Ovary (tissue), 7 donors: ENCODE measurements at regions not wholly inside any gene's neighbourhood (a gene's known extent, or its start where the extent isn't known, plus 50 kb on each side); places are given as distances from the start of the nearest gene placed in this dataset.

Source experiments
- DNase-seq, 5 donors: peaks; one replicate each; pipeline ENCODE4 v3.0.0-alpha.2; 2019 to 2020
- H3K27ac ChIP-seq, 2 donors: fragments of 200-600 bp; one replicate each; pipeline versions ENCODE4 v1.5.1 to v1.8.0; 2019 to 2022
- H3K27me3 ChIP-seq: fragments of 200-600 bp; one replicate; pipeline ENCODE4 v1.8.0; 2022
- H3K36me3 ChIP-seq: fragments of 200-600 bp; sonication (generic); one replicate; pipeline ENCODE4 v1.5.1; 2019
- H3K4me1 ChIP-seq: one replicate; pipeline ENCODE4 v1.8.1; 2013; ENCODE audit warnings: mild to moderate bottlenecking, moderate library complexity; ENCODE audit not compliant: insufficient read depth
- H3K4me3 ChIP-seq: fragments of 200-600 bp; sonication (generic); one replicate; pipeline ENCODE4 v1.5.1; 2017
- H3K9me3 ChIP-seq, 2 donors: fragments of 200-600 bp in 1 of 2; sonication (generic) in 1 of 2; one replicate each; pipeline versions ENCODE4 v1.5.1 to v1.8.1; 2013 to 2019; ENCODE audit warnings: mild to moderate bottlenecking in 1 of 2, moderate library complexity in 1 of 2
- CTCF ChIP-seq, 3 donors: fragments of 450-650 bp in 2 of 3; fragments of 200-600 bp in 1 of 3; IDR thresholded peaks; one replicate each; pipeline versions ENCODE4 v1.5.1 to v1.8.0; 2016 to 2022; ENCODE audit warnings: antibody characterized with exemption in 3 of 3, mild to moderate bottlenecking in 1 of 3
- EP300 ChIP-seq: sonication (generic); formaldehyde crosslinking; IDR thresholded peaks from one replicate; pipeline ENCODE4 v1.6.1; 2017; ENCODE audit warnings: antibody characterized with exemption
- POLR2A ChIP-seq: fragments of 450-650 bp; IDR thresholded peaks from one replicate; pipeline ENCODE4 v1.6.1; 2017; ENCODE audit warnings: antibody characterized with exemption, mild to moderate bottlenecking, moderate library complexity
- WGBS, 3 donors: extraction: QIAGEN DNeasy Blood & Tissue Kit in 1 of 3; methylation state at CpG; one replicate each; pipeline versions ENCODE4 v1.1.5 to v1.1.7; 2013 to 2017; 5-methylcytosine and 5-hydroxymethylcytosine counted together
- intact Hi-C, 4 donors: fragments of 100-400 bp; cut with DNase I; formaldehyde crosslinking; loops; one replicate each; pipeline versions ENCODE4 v1.11.0 to v1.15.1; 2022 to 2023
- donor health status: DM: no; HTN: no; CAD: no; lungs with moderate emphysema.
- donor health status: DM: no; HTN: no; CAD: no.
- donor health status: Bipolar disorder and iron deficiency.
- donor health status: DM: no; HTN: no; CAD: no.
- donor health status: DM: yes; HTN: yes; CAD: no.

GRCh38 chr9:73553295-73553694 lies 401.6 kb downstream of the ANXA1 start:
- Histone ChIP-seq H3K4me1 (no peaks in the 10 kb centered on the region), H3K27me3 (no peaks in the 10 kb centered on the region), H3K9me3 (no peaks in the 10 kb centered on the region), H3K36me3 (no peaks in the 10 kb centered on the region), H3K27ac (no peak overlapping the region), H3K4me3 (no peak overlapping the region)
- WGBS, 3 donors: 54 to 61% (median 56%) methylated on average over 3 of the region's 3 CpGs
- TF ChIP-seq CTCF (IDR thresholded peaks at IDR 0.05) (no peak), EP300 (no peak)
- no peak for DNase-seq
- intact Hi-C loops: no loop called here

GRCh38 chr9:73558471-73558870 lies 406.8 kb downstream of the ANXA1 start:
- no peak for DNase-seq
- no peaks in the 10 kb centered on the region for H3K36me3 ChIP-seq
- TF ChIP-seq CTCF (IDR thresholded peaks at IDR 0.05) (no peak), POLR2A (no peak), EP300 (no peak)

GRCh38 chr9:73565026-73565425 lies 413.4 kb downstream of the ANXA1 start:
- Histone ChIP-seq H3K27ac (no peak overlapping the region), H3K9me3 (no peaks in the 10 kb centered on the region), H3K4me1 (no peaks in the 10 kb centered on the region), H3K27me3 (no peaks in the 10 kb centered on the region), H3K4me3 (no peak overlapping the region), H3K36me3 (no peaks in the 10 kb centered on the region)
- DNase-seq: no peak
- intact Hi-C loops: no loop called here
- 76 to 80% (median 78%) methylated on average over 4 of the region's 4 CpGs for WGBS, 3 donors
- TF ChIP-seq POLR2A (no peak), CTCF (IDR thresholded peaks at IDR 0.05) (no peak), EP300 (no peak)

More at GRCh38 chr9:73558471-73558870, 406.8 kb downstream of the ANXA1 start:
- no peaks in the 10 kb centered on the region for H3K4me1 ChIP-seq
- no peak overlapping the region for H3K4me3 ChIP-seq
- intact Hi-C loops: no loop called here
- no peaks in the 10 kb centered on the region for H3K9me3 ChIP-seq
- H3K27me3 ChIP-seq: no peaks in the 10 kb centered on the region
- H3K27ac ChIP-seq: no peak overlapping the region

- no peak for DNase-seq
- Histone ChIP-seq H3K4me3 (no peak overlapping the region), H3K9me3 (no peaks in the 10 kb centered on the region), H3K4me1 (no peaks in the 10 kb centered on the region), H3K27me3 (no peaks in the 10 kb centered on the region), H3K27ac (no peak overlapping the region), H3K36me3 (no peaks in the 10 kb centered on the region)
- intact Hi-C loops: no loop called here
- TF ChIP-seq POLR2A (no peak), EP300 (no peak), CTCF (IDR thresholded peaks at IDR 0.05) (no peak)
Measured at GRCh38 chr9:73565833-73566465, 414.3 kb downstream of the ANXA1 start.

- WGBS, 3 donors: 25 to 47% (median 38%) methylated on average over 1 of the region's 1 CpG
- H3K4me1 ChIP-seq: no peaks in the 10 kb centered on the region
- no peak overlapping the region for H3K4me3 ChIP-seq
- no peaks in the 10 kb centered on the region for H3K36me3 ChIP-seq
- H3K9me3 ChIP-seq: no peaks in the 10 kb centered on the region
- no peak overlapping the region for H3K27ac ChIP-seq
- no peaks in the 10 kb centered on the region for H3K27me3 ChIP-seq
- TF ChIP-seq EP300 (no peak), POLR2A (no peak), CTCF (IDR thresholded peaks at IDR 0.05) (no peak)
- intact Hi-C loops: no loop called here
- DNase-seq: no peak
Measured at GRCh38 chr9:73566627-73567026, 415.0 kb downstream of the ANXA1 start.
